ENCODE measurements at regions not wholly inside any gene's neighbourhood (a gene's known extent, or its start where the extent isn't known, plus 50 kb on each side); places are given as distances from the start of the nearest gene placed in this dataset.

DNA sequence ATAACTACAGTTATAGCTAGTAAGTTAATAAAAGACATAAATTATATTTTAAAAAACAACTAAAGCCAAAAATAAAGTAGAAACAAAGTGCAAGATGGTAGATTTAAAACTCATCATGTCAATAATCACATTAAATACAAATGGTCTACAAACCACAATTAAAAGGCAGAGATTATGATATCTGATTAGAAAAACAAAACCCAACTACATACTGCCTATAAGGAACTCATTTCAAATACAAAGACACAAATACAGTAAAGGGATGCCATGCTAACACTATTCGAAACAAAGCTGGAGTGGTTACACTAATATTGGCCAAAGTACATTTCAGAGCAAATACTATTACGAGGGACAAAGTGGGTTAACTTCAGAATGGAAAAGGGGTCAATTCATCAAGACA, 426.5 kb downstream of the SHQ1 start:
- H3K9ac ChIP-seq (replicated peaks; ENCODE audit: extremely low read depth, insufficient read depth, low read length), result no peak overlapping the region
- TF ChIP-seq, protein P1, sequence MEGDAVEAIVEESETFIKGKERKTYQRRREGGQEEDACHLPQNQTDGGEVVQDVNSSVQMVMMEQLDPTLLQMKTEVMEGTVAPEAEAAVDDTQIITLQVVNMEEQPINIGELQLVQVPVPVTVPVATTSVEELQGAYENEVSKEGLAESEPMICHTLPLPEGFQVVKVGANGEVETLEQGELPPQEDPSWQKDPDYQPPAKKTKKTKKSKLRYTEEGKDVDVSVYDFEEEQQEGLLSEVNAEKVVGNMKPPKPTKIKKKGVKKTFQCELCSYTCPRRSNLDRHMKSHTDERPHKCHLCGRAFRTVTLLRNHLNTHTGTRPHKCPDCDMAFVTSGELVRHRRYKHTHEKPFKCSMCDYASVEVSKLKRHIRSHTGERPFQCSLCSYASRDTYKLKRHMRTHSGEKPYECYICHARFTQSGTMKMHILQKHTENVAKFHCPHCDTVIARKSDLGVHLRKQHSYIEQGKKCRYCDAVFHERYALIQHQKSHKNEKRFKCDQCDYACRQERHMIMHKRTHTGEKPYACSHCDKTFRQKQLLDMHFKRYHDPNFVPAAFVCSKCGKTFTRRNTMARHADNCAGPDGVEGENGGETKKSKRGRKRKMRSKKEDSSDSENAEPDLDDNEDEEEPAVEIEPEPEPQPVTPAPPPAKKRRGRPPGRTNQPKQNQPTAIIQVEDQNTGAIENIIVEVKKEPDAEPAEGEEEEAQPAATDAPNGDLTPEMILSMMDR (IDR thresholded peaks at IDR 0.05; ENCODE audit: extremely low read depth in 1 of 2, insufficient read depth in 1 of 2, low read depth in 1 of 2, low read length in 2 of 2), result no peak
- TF ChIP-seq JUN (IDR thresholded peaks at IDR 0.05; ENCODE audit: borderline replicate concordance, insufficient read depth, insufficient read length, low read depth), result no peak
- TF ChIP-seq GATA2 (IDR thresholded peaks at IDR 0.05; ENCODE audit: insufficient read depth, insufficient read length, low read depth, low read length), result no peak
- no peak for TF ChIP-seq EZH2 (IDR thresholded peaks at IDR 0.05; ENCODE audit: borderline replicate concordance, low read depth, low read length, severe bottlenecking)
- TF ChIP-seq, protein P2, sequence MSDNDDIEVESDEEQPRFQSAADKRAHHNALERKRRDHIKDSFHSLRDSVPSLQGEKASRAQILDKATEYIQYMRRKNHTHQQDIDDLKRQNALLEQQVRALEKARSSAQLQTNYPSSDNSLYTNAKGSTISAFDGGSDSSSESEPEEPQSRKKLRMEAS (IDR thresholded peaks at IDR 0.05; ENCODE audit: insufficient read depth, insufficient read length), result no peak
- TF ChIP-seq POLR2AphosphoS5 (IDR thresholded peaks at IDR 0.05; ENCODE audit: insufficient read depth, low read depth, low read length), result no peak
- no peak for TF ChIP-seq POLR2A (IDR thresholded peaks at IDR 0.05; ENCODE audit: low read depth, low read length)
- TF ChIP-seq MYC (IDR thresholded peaks at IDR 0.05; ENCODE audit: low read depth, low read length), result no peak
- TF ChIP-seq FOS (IDR thresholded peaks at IDR 0.05; ENCODE audit: borderline replicate concordance, insufficient read depth, low read length), result no peak
- FAIRE-seq (no peak), DNase-seq (ENCODE audit: low read depth, low spot score) (no peak)
- H3K4me3 ChIP-seq (replicated peaks in 1 of 3; ENCODE audit: insufficient read depth in 1 of 3, low read depth in 1 of 3, low read length in 3 of 3), result no peak overlapping the region
- CTCF ChIA-PET, result interaction anchor here (1.2 kb wide), 1 partner anchor 13 kb away, joined by 3 read pairs; no protein-coding TSS in a partner anchor
- peaks cover 13% of the 10 kb centered on the region for H4K20me1 ChIP-seq (replicated peaks; ENCODE audit: control insufficient read depth, extremely low read depth, insufficient read depth, low read length)
- H3K79me2 ChIP-seq (ENCODE audit: control insufficient read depth, insufficient read depth, low read length), result peaks cover 58% of the 10 kb centered on the region
- peaks cover 17% of the 10 kb centered on the region for H3K4me1 ChIP-seq (ENCODE audit: control insufficient read depth, extremely low read depth, insufficient read depth, low read length)
- intact Hi-C loops (cut with micrococcal nuclease) (no loop called here), dilution Hi-C loops (cut with MboI; ENCODE audit: extremely low pct_ligation_motif_present, low sequenced_read_pairs) (no loop called here)
- H3K27ac ChIP-seq (ENCODE audit: insufficient read depth, low read depth, low read length), result no peak overlapping the region
- H3K9me1 ChIP-seq (replicated peaks; ENCODE audit: control insufficient read depth, extremely low read depth, insufficient read depth, low read length), result no peaks in the 10 kb centered on the region
- H3K27me3 ChIP-seq (ENCODE audit: control insufficient read depth in 2 of 2, insufficient read depth in 2 of 2, low read length in 2 of 2), result no peaks in the 10 kb centered on the region
- H3K36me3 ChIP-seq (ENCODE audit: control insufficient read depth in 2 of 2, extremely low read depth in 1 of 2, insufficient read depth in 2 of 2, low read length in 2 of 2), result no peaks in the 10 kb centered on the region
- no peak overlapping the region for H2AFZ ChIP-seq (ENCODE audit: low read depth, low read length)
- no peaks in the 10 kb centered on the region for H3K9me3 ChIP-seq (replicated peaks; ENCODE audit: control insufficient read depth, insufficient read depth, low read length)
- no peak overlapping the region for H3K4me2 ChIP-seq (ENCODE audit: insufficient read depth, low read length)
- BruUV-seq (replicated peaks), result no TSS peak
- POLR2A ChIA-PET, result no interaction called here

Data from endothelial cell of umbilical vein (primary cell).